Osteoblast (primary cell): ENCODE measurements at regions not wholly inside any gene's neighbourhood (a gene's known extent, or its start where the extent isn't known, plus 50 kb on each side); places are given as distances from the start of the nearest gene placed in this dataset.

ENCODE experiments used
- DNase-seq: peaks from one replicate; pipeline ENCODE4 v3.0.0; 2011; ENCODE audit warnings: low spot score, mixed read lengths; ENCODE audit not compliant: insufficient read length; ENCODE audit errors: missing footprints
- H2AFZ ChIP-seq: 2 replicates; pipeline ENCODE4 v1.6.0; 2011; ENCODE audit warnings: mild to moderate bottlenecking, low read length
- H3K27ac ChIP-seq: 2 replicates; pipeline ENCODE4 v1.5.1; 2011; ENCODE audit warnings: mild to moderate bottlenecking, low read depth, low read length, moderate library complexity
- H3K27me3 ChIP-seq: 2 replicates; pipeline ENCODE4 v1.6.0; 2012; ENCODE audit warnings: mild to moderate bottlenecking, control low read depth, inconsistent platforms, low read length, moderate library complexity; ENCODE audit not compliant: insufficient read depth
- H3K36me3 ChIP-seq: 2 replicates; pipeline ENCODE4 v1.5.1; 2011; ENCODE audit warnings: mild to moderate bottlenecking, low read length, control low read depth, moderate library complexity; ENCODE audit not compliant: insufficient read depth
- H3K4me1 ChIP-seq: 2 replicates; pipeline ENCODE4 v1.5.1; 2011; ENCODE audit warnings: mild to moderate bottlenecking, low read length, control low read depth, moderate library complexity; ENCODE audit not compliant: insufficient read depth
- H3K4me2 ChIP-seq: 2 replicates; pipeline ENCODE4 v1.6.0; 2011; ENCODE audit warnings: mild to moderate bottlenecking, low read length; ENCODE audit not compliant: insufficient read depth
- H3K4me3 ChIP-seq: fragments of 200-600 bp; sonication (generic); 3 replicates; pipeline ENCODE4 v1.5.1; 2012; ENCODE audit warnings: mild to moderate bottlenecking, low read length, inconsistent platforms; ENCODE audit not compliant: insufficient read depth
- H3K79me2 ChIP-seq: 2 replicates; pipeline ENCODE4 v1.6.0; 2012; ENCODE audit warnings: mild to moderate bottlenecking, low read length, control low read depth, inconsistent platforms; ENCODE audit not compliant: insufficient read depth
- H3K9me3 ChIP-seq: 2 replicates; pipeline ENCODE4 v1.5.1; 2011; ENCODE audit warnings: low read depth, low read length, control low read depth
- H4K20me1 ChIP-seq: 2 replicates; pipeline ENCODE4 v1.6.0; 2012; ENCODE audit warnings: mild to moderate bottlenecking, low read length, control low read depth; ENCODE audit not compliant: insufficient read depth
- CTCF ChIP-seq: IDR thresholded peaks from 2 replicates; pipeline ENCODE4 v1.5.1; 2011; ENCODE audit warnings: mild to moderate bottlenecking, low read depth, low read length, moderate library complexity; ENCODE audit errors: extremely low read depth

- no peaks in the 10 kb centered on the region for H3K79me2 ChIP-seq
- H3K27ac ChIP-seq: no peak overlapping the region
- no peaks in the 10 kb centered on the region for H3K9me3 ChIP-seq
- no peak for TF ChIP-seq CTCF
- no peak overlapping the region for H3K4me2 ChIP-seq
- DNase-seq: no peak
- no peaks in the 10 kb centered on the region for H3K4me1 ChIP-seq
- H3K4me3 ChIP-seq: no peak overlapping the region
- no peaks in the 10 kb centered on the region for H3K36me3 ChIP-seq
- H3K27me3 ChIP-seq: no peaks in the 10 kb centered on the region
- no peaks in the 10 kb centered on the region for H4K20me1 ChIP-seq
- H2AFZ ChIP-seq: no peak overlapping the region
These were observed 886.7 kb downstream of the SUCLG1 start for GRCh38 chr2:83572400-83572799.

- Histone ChIP-seq H2AFZ (no peak overlapping the region), H3K36me3 (no peaks in the 10 kb centered on the region), H3K27me3 (no peaks in the 10 kb centered on the region), H3K79me2 (no peaks in the 10 kb centered on the region), H3K4me2 (no peak overlapping the region), H3K4me1 (no peaks in the 10 kb centered on the region), H3K4me3 (no peak overlapping the region), H3K9me3 (no peaks in the 10 kb centered on the region), H3K27ac (no peak overlapping the region), H4K20me1 (no peaks in the 10 kb centered on the region)
- DNase-seq: no peak
- no peak for TF ChIP-seq CTCF
These were observed 891.5 kb downstream of the SUCLG1 start for GRCh38 chr2:83567551-83567950.

GRCh38 chr2:83565626-83566025, 893.5 kb downstream of the SUCLG1 start:
- no peak overlapping the region for H3K4me2 ChIP-seq
- H2AFZ ChIP-seq: no peak overlapping the region
- H4K20me1 ChIP-seq: no peaks in the 10 kb centered on the region
- H3K4me3 ChIP-seq: no peak overlapping the region
- H3K27ac ChIP-seq: no peak overlapping the region
- TF ChIP-seq CTCF: no peak
- no peaks in the 10 kb centered on the region for H3K36me3 ChIP-seq
- no peaks in the 10 kb centered on the region for H3K9me3 ChIP-seq
- no peaks in the 10 kb centered on the region for H3K27me3 ChIP-seq
- no peaks in the 10 kb centered on the region for H3K79me2 ChIP-seq
- no peaks in the 10 kb centered on the region for H3K4me1 ChIP-seq
- DNase-seq: no peak

GRCh38 chr2:83565181-83565580, 893.9 kb downstream of the SUCLG1 start:
- Histone ChIP-seq H3K4me1 (no peaks in the 10 kb centered on the region), H3K4me3 (no peak overlapping the region), H3K9me3 (no peaks in the 10 kb centered on the region), H3K36me3 (no peaks in the 10 kb centered on the region), H3K4me2 (no peak overlapping the region), H3K27me3 (no peaks in the 10 kb centered on the region), H3K27ac (no peak overlapping the region), H2AFZ (no peak overlapping the region), H4K20me1 (no peaks in the 10 kb centered on the region), H3K79me2 (no peaks in the 10 kb centered on the region)
- TF ChIP-seq CTCF: no peak
- DNase-seq: no peak
